A673 (cell line): ENCODE measurements at regions not wholly inside any gene's neighbourhood (a gene's known extent, or its start where the extent isn't known, plus 50 kb on each side); places are given as distances from the start of the nearest gene placed in this dataset.
A peak's percentile ranks its signal among the peaks of the same experiment; 100 is the strongest.
"Not testable (repeated sequence)": the region's sequence is repeated elsewhere in the genome, so short reads cannot be mapped to it uniquely, and the experiment has no call there.

Experiments
- EZH2 ChIP-seq: fragments of 200-600 bp; sonication (generic); IDR thresholded peaks from 2 replicates; pipeline ENCODE4 v1.6.1; 2017; ENCODE audit warnings: borderline replicate concordance, low read depth, mild to moderate bottlenecking, mixed read lengths, antibody characterized with exemption, low read length; ENCODE audit not compliant: poor library complexity, severe bottlenecking
- TF ChIP-seq, protein P1 (sequence below): fragments of 300-800, 200-600 bp; sonication (generic); conservative IDR thresholded peaks from 2 replicates; pipeline ENCODE4 v1.5.1; 2017; ENCODE audit warnings: low read depth, mild to moderate bottlenecking, antibody characterized with exemption, low read length, moderate library complexity, mixed read lengths

- TF ChIP-seq EZH2 = not testable (repeated sequence)
- TF ChIP-seq, protein P1, sequence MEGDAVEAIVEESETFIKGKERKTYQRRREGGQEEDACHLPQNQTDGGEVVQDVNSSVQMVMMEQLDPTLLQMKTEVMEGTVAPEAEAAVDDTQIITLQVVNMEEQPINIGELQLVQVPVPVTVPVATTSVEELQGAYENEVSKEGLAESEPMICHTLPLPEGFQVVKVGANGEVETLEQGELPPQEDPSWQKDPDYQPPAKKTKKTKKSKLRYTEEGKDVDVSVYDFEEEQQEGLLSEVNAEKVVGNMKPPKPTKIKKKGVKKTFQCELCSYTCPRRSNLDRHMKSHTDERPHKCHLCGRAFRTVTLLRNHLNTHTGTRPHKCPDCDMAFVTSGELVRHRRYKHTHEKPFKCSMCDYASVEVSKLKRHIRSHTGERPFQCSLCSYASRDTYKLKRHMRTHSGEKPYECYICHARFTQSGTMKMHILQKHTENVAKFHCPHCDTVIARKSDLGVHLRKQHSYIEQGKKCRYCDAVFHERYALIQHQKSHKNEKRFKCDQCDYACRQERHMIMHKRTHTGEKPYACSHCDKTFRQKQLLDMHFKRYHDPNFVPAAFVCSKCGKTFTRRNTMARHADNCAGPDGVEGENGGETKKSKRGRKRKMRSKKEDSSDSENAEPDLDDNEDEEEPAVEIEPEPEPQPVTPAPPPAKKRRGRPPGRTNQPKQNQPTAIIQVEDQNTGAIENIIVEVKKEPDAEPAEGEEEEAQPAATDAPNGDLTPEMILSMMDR = peak; percentile 69
Measured at GRCh38 chr20:29443206-29443781, 1814.2 kb upstream of the DEFB115 start.
